ENCODE measurements at regions not wholly inside any gene's neighbourhood (a gene's known extent, or its start where the extent isn't known, plus 50 kb on each side); places are given as distances from the start of the nearest gene placed in this dataset.

DNA sequence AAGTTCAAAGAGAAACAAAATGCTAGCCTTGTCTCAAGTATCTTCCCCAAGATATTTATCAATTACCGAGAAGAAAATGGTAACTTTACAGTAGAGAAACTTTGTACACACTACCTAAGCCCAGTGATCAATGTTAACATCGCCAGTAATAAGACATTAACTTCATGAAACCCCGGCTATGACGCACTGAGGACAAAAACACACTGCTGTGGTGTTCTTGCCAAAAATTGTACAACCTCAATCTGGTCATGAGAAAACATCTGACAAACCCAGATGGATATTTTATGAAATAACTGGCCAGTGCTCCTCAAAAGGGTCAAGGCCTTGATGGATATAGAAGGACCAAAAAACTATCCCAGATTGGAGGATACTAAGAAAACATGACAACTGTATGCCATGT lies 85.5 kb upstream of the DTNBP1 start:
- TF ChIP-seq CTCF (IDR thresholded peaks at IDR 0.05): no peak
- no peak for TF ChIP-seq POLR2A (IDR thresholded peaks at IDR 0.05)
- TF ChIP-seq POLR2AphosphoS5 (IDR thresholded peaks at IDR 0.05): no peak

Measured in prostate gland (tissue), 2 donors.